Spleen (tissue), 7 donors: ENCODE measurements at regions not wholly inside any gene's neighbourhood (a gene's known extent, or its start where the extent isn't known, plus 50 kb on each side); places are given as distances from the start of the nearest gene placed in this dataset.

Experiments
- CTCF ChIP-seq, 11 experiments: fragments of 200-600 bp in 7 of 11; fragments of 450-650 bp in 4 of 11; sonication (generic) in 4 of 11; IDR thresholded peaks in 8 of 11; conservative IDR thresholded peaks in 3 of 11; 1 replicate in 7 of 11; 2 replicates in 4 of 11; pipeline versions ENCODE4 v1.4.0 to v1.8.0; 2016 to 2021; ENCODE audit warnings: antibody characterized with exemption in 11 of 11, inconsistent platforms in 4 of 11, mild to moderate bottlenecking in 1 of 11
- POLR2A ChIP-seq, 3 donors: fragments of 450-650 bp; IDR thresholded peaks; one replicate each; pipeline ENCODE4 v1.5.1; 2017; ENCODE audit warnings: antibody characterized with exemption in 3 of 3, mild to moderate bottlenecking in 1 of 3
- POLR2AphosphoS5 ChIP-seq, 3 donors: sonication (generic); formaldehyde crosslinking; IDR thresholded peaks; one replicate each; pipeline ENCODE4 v1.5.1; 2017; ENCODE audit warnings: antibody characterized with exemption in 3 of 3
- donor health status: DM: no; HTN: no; CAD: no; lungs with moderate emphysema.
- donor health status: DM: no; HTN: no; CAD: no.
- donor health status: DM: no; HTN: no; CAD: no.

DNA sequence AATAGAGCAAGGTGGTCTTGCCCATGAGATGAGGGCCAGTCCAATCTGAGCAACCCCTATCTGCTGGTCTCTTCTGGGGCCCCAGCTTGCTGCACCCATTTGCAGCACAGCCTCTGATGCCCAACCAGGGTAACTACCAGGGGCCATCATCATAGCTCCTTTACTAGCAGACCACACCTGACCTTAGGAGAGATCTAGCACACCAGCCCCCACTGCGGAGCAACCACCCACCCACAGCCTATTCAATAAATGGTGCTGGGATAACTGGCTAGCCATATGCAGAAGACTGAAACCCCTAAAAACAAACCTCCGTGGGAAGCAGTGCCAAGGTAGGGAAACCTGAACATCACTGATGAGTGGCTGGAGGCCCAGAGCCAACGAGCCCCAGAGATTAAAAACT, 196.1 kb upstream of the RBBP8 start:
- TF ChIP-seq CTCF (IDR thresholded peaks at IDR 0.05 in 8 of 11, conservative IDR thresholded peaks at IDR 0.05 in 3 of 11) (no peak), POLR2AphosphoS5 (IDR thresholded peaks at IDR 0.05) (no peak), POLR2A (IDR thresholded peaks at IDR 0.05) (no peak)
